ENCODE measurements at regions not wholly inside any gene's neighbourhood (a gene's known extent, or its start where the extent isn't known, plus 50 kb on each side); places are given as distances from the start of the nearest gene placed in this dataset.

- intact Hi-C loops (cut with DNase I) = no loop called here
- H3K27me3 ChIP-seq = no peaks in the 10 kb centered on the region
- no peaks in the 10 kb centered on the region for H3K4me1 ChIP-seq
- no peak overlapping the region for H3K27ac ChIP-seq
- ATAC-seq = no peak
- no peak overlapping the region for H3K4me3 ChIP-seq
- DNase-seq = no peak
- no peaks in the 10 kb centered on the region for H3K36me3 ChIP-seq
- no peaks in the 10 kb centered on the region for H3K9me3 ChIP-seq
- TF ChIP-seq CTCF (IDR thresholded peaks at IDR 0.05) = no peak
These were observed 129.5 kb upstream of the LRRC7 start for GRCh38 chr1:69438056-69438795.

- DNase-seq (no peak), ATAC-seq (no peak)
- no peak for TF ChIP-seq CTCF (IDR thresholded peaks at IDR 0.05)
- no peaks in the 10 kb centered on the region for H3K27me3 ChIP-seq
- H3K4me3 ChIP-seq = no peak overlapping the region
- no peaks in the 10 kb centered on the region for H3K36me3 ChIP-seq
- H3K27ac ChIP-seq = no peak overlapping the region
- intact Hi-C loops (cut with DNase I) = no loop called here
- H3K9me3 ChIP-seq = no peaks in the 10 kb centered on the region
- no peaks in the 10 kb centered on the region for H3K4me1 ChIP-seq
These were observed 126.2 kb upstream of the LRRC7 start for GRCh38 chr1:69441496-69441895.

GRCh38 chr1:69451196-69451595 is 116.5 kb upstream of the LRRC7 start:
- Histone ChIP-seq H3K4me3 (no peak overlapping the region), H3K4me1 (no peaks in the 10 kb centered on the region), H3K36me3 (no peaks in the 10 kb centered on the region), H3K27ac (no peak overlapping the region), H3K27me3 (no peaks in the 10 kb centered on the region), H3K9me3 (peaks cover 0 to 7% of the 10 kb centered on the region in 2 donors)
- no peak for DNase-seq
- no peak for TF ChIP-seq CTCF (IDR thresholded peaks at IDR 0.05)
- intact Hi-C loops (cut with DNase I) = no loop called here
- no peak for ATAC-seq

GRCh38 chr1:69455718-69456117 is 112.0 kb upstream of the LRRC7 start:
- H3K36me3 ChIP-seq = no peaks in the 10 kb centered on the region
- intact Hi-C loops (cut with DNase I) = no loop called here
- ATAC-seq (no peak), DNase-seq (no peak)
- no peak overlapping the region for H3K4me3 ChIP-seq
- no peak for TF ChIP-seq CTCF (IDR thresholded peaks at IDR 0.05)
- H3K9me3 ChIP-seq = peaks cover 0 to 4% of the 10 kb centered on the region in 2 donors
- H3K4me1 ChIP-seq = no peaks in the 10 kb centered on the region
- H3K27me3 ChIP-seq = no peaks in the 10 kb centered on the region
- no peak overlapping the region for H3K27ac ChIP-seq

GRCh38 chr1:69459244-69459643 is 108.5 kb upstream of the LRRC7 start:
- intact Hi-C loops (cut with DNase I) = no loop called here
- no peak overlapping the region for H3K27ac ChIP-seq
- H3K27me3 ChIP-seq = no peaks in the 10 kb centered on the region

More at GRCh38 chr1:69459244-69459643, 108.5 kb upstream of the LRRC7 start:
- Histone ChIP-seq H3K9me3 (peaks cover 0 to 11% of the 10 kb centered on the region in 2 donors), H3K4me3 (no peak overlapping the region), H3K4me1 (no peaks in the 10 kb centered on the region), H3K36me3 (no peaks in the 10 kb centered on the region)
- ATAC-seq = no peak
- TF ChIP-seq CTCF (IDR thresholded peaks at IDR 0.05) = no peak
- no peak for DNase-seq

Data from left lung (tissue), 4 donors.